Osteocyte (in vitro differentiated cells): ENCODE measurements at regions not wholly inside any gene's neighbourhood (a gene's known extent, or its start where the extent isn't known, plus 50 kb on each side); places are given as distances from the start of the nearest gene placed in this dataset.
"Not testable (repeated sequence)": the region's sequence is repeated elsewhere in the genome, so short reads cannot be mapped to it uniquely, and the experiment has no call there.

ENCODE experiments used
- DNase-seq: peaks from one replicate; pipeline ENCODE4 v3.0.0; 2021; ENCODE audit warnings: mixed read lengths; ENCODE audit not compliant: unreplicated experiment; ENCODE audit errors: extremely low spot score
- H3K27ac Mint-ChIP-seq: one replicate; pipeline ENCODE4 v1.8.0; 2021; ENCODE audit warnings: mild to moderate bottlenecking, mixed read lengths; ENCODE audit not compliant: unreplicated experiment
- H3K27me3 Mint-ChIP-seq: one replicate; pipeline ENCODE4 v1.8.0; 2021; ENCODE audit warnings: mixed read lengths; ENCODE audit not compliant: unreplicated experiment
- H3K36me3 Mint-ChIP-seq: one replicate; pipeline ENCODE4 v1.8.0; 2021; ENCODE audit warnings: mixed read lengths; ENCODE audit not compliant: unreplicated experiment
- H3K4me1 Mint-ChIP-seq: one replicate; pipeline ENCODE4 v1.8.0; 2021; ENCODE audit warnings: mixed read lengths; ENCODE audit not compliant: unreplicated experiment
- H3K4me3 Mint-ChIP-seq: one replicate; pipeline ENCODE4 v1.8.0; 2021; ENCODE audit warnings: mild to moderate bottlenecking, moderate library complexity, mixed read lengths; ENCODE audit not compliant: unreplicated experiment
- H3K9me3 Mint-ChIP-seq: one replicate; pipeline ENCODE4 v1.8.0; 2021; ENCODE audit warnings: mixed read lengths; ENCODE audit not compliant: unreplicated experiment
- TF ChIP-seq, protein P1 (sequence below): fragments of 200-600 bp; sonication (generic); IDR thresholded peaks from 2 replicates; pipeline ENCODE4 v1.5.0; 2021; ENCODE audit warnings: antibody characterized with exemption, mild to moderate bottlenecking, moderate library complexity

DNA sequence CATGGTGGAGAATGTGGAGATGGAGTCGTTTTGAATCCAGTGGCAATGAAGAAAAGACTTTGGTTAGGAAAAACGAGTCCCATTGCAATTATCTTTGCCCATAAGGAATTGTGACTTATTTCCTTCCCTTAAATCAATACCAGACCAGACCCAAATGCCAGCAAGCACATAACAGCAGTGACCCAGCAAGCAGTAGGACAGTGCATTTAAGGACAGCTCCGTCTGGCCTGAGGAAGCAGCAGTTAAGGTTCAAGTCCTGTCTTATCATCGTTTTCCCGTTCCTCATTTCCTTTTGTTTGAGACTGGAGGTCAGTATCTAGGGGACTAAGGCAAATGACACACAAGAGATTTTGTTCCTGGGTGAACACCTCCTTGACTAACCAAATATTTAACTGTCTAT is 74.6 kb upstream of the FAM20A start:
- TF ChIP-seq, protein P1, sequence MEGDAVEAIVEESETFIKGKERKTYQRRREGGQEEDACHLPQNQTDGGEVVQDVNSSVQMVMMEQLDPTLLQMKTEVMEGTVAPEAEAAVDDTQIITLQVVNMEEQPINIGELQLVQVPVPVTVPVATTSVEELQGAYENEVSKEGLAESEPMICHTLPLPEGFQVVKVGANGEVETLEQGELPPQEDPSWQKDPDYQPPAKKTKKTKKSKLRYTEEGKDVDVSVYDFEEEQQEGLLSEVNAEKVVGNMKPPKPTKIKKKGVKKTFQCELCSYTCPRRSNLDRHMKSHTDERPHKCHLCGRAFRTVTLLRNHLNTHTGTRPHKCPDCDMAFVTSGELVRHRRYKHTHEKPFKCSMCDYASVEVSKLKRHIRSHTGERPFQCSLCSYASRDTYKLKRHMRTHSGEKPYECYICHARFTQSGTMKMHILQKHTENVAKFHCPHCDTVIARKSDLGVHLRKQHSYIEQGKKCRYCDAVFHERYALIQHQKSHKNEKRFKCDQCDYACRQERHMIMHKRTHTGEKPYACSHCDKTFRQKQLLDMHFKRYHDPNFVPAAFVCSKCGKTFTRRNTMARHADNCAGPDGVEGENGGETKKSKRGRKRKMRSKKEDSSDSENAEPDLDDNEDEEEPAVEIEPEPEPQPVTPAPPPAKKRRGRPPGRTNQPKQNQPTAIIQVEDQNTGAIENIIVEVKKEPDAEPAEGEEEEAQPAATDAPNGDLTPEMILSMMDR: no peak
- Mint-ChIP-seq H3K36me3 (no peaks in the 10 kb centered on the region), H3K9me3 (peaks cover 4% of the 10 kb centered on the region)

DNA sequence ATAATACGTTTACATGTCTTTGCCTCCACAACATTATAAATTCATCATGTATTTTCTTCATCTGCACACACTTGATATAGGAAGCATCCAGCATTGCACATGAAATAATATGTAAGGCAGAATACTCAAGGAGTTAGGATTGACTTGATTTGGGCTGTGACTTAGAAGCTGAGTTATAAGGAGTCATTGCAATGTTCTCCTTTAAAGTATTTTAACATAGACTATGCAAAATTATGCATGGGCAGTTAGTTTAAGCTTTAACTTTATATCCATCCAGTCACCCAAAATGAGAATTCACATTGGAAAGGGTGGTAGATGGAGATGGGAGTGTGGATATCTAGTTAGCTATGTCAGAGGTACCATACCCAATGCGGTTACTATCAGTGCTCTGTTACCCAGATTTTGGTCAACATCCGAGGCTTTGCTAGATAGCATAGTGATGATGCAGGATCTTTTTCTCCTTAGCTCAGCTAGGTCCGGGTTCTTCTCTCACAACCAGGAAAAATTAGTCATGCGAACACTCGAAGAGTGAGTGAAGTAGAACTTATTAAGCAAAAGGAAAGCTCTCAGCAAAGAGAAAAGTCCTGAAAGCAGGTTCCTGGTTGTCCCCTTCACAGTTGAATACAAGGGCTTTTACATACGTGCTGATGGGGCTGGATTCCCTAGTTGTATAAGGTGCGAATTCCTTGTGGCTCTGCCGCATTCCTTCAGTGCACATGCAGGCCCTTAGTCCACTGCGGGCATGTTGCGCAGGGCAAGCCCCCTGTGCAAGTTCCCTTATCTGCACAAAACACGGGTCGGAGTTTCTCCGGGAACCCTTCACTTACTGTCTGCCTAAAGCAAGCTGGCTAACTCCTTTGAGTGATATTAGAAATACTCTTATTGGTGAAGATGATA is 73.1 kb upstream of the FAM20A start:
- Mint-ChIP-seq H3K36me3 (no peaks in the 10 kb centered on the region), H3K27me3 (peaks cover 21% of the 10 kb centered on the region), H3K27ac (no peak overlapping the region), H3K4me3 (no peak overlapping the region), H3K4me1 (no peaks in the 10 kb centered on the region), H3K9me3 (peaks cover 4% of the 10 kb centered on the region)
- DNase-seq: no peak
- TF ChIP-seq, protein P1: no peak

More for the DNA sequence above, 74.6 kb upstream of the FAM20A start:
- H3K4me1 Mint-ChIP-seq: no peaks in the 10 kb centered on the region
- no peak overlapping the region for H3K27ac Mint-ChIP-seq
- peaks cover 18% of the 10 kb centered on the region for H3K27me3 Mint-ChIP-seq
- no peak overlapping the region for H3K4me3 Mint-ChIP-seq
- no peak for DNase-seq

DNA sequence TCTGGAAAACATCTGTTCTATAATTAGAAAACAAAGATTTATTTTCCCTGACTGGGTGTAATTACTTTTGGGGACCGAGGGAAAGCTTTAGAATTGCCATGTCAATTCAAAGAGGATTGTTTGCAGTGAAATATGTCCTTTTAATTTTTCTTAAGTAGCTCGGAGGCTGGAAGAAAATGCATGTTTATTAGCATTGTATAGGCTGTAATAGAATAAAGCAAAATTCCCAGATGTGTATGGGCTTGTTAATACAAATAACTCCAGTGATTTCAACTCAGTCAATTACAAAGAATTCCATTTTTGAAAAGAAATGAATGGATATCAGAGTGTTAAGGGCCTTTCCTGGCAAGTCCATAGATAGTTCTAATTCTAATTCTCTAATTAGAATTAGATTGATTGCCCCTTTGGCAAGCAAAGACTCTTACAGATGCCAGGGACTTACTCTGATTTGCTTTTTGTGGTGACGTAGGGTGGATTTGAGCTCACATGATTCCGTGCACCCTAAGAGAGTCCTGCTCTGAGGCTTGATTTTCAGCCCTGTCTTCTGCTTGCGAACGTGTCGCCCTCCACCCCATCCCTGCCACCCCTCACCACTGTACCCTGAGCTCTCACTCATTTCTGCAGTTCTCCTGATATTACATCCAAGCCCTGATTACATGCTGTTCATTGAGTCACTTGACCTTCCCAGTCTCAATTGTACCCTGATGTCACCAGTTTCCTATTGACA is 70.0 kb upstream of the FAM20A start:
- Mint-ChIP-seq H3K4me1 (no peaks in the 10 kb centered on the region), H3K27me3 (peaks cover 37% of the 10 kb centered on the region), H3K27ac (no peak overlapping the region), H3K36me3 (no peaks in the 10 kb centered on the region), H3K9me3 (no peaks in the 10 kb centered on the region), H3K4me3 (no peak overlapping the region)
- TF ChIP-seq, protein P1: no peak
- DNase-seq: no peak

DNA sequence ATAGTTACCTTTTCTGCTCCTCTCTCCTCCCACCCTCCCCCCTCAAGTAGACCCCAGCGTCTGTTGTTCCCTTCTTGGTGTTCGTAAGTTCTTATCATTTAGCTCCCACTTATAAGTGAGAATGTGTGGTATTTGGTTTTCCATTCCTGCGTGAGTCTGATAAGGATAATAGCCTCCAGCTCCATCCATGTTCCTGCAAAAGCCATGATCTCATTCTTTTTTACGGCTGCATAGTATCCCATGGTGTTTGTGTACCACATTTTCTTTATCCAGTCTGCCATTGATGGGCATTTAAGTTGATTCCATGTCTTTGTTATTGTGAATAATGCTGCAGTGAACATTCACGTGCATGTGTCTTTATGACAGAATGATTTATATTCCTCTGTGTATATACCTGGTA is 65.3 kb upstream of the FAM20A start:
- not testable (repeated sequence) for DNase-seq, H3K36me3 Mint-ChIP-seq, H3K9me3 Mint-ChIP-seq, H3K4me1 Mint-ChIP-seq, H3K4me3 Mint-ChIP-seq, H3K27ac Mint-ChIP-seq
- H3K27me3 Mint-ChIP-seq: peaks cover 29% of the 10 kb centered on the region

DNA sequence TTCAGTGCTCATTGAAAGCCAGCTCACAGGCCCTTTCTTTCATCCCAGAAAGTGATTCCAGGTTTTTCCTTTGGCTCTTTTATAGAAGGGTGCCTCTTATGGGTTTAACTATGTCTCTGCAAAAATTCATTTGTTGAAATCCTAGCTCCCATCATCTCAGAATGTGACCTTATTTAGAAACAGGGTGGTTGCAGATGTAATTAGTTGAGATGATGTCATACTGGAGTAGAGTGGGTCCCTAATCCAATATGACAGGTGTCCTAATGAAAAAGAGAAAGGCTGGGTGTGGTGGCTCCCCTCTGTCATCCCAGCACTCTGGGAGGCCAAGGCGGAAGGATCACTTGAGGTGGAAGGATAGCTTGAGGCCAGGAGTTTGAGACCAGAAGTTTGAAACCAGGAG is 64.2 kb upstream of the FAM20A start:
- TF ChIP-seq, protein P1: no peak
- no peak overlapping the region for H3K4me3 Mint-ChIP-seq
- no peaks in the 10 kb centered on the region for H3K4me1 Mint-ChIP-seq
- no peaks in the 10 kb centered on the region for H3K36me3 Mint-ChIP-seq
- no peak for DNase-seq
- H3K9me3 Mint-ChIP-seq: no peaks in the 10 kb centered on the region
- H3K27me3 Mint-ChIP-seq: peaks cover 27% of the 10 kb centered on the region
- no peak overlapping the region for H3K27ac Mint-ChIP-seq
